ENCODE measurements at regions not wholly inside any gene's neighbourhood (a gene's known extent, or its start where the extent isn't known, plus 50 kb on each side); places are given as distances from the start of the nearest gene placed in this dataset.

DNA sequence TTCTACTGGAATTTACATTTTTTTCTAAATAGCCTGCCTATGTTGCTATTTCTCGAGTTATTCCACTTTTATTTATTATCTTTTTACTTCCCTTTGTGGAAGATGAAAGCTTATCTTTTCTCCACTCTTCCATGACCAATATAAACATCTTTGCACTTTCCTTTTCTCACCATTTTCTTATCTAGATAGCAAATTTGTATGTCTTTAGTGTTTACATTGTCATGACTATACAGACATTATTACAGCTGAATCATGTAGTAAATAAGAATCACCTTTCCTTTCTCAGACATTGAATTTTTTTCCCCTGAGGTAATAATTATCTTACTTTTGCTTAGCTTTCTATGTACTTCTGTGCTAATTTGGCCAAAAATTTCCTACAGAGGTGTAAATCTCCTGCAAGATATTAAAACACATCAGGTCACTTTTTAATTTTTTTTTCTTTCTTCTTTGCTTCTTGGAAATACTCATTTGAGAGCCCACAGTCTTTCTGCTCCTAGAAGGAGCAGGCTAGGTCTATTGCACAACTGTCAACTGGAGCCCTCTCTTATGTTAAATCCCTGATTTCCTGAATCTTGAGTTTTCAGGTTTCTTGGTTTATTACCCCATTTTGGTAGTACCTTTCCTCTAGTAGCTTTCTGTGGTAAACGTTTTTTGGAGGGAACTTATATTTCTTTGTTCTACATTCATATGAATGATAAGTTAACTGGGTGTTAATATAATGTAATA is 109.0 kb upstream of the ATP2B1 start:
- Histone ChIP-seq H2AFZ (ENCODE audit: low read depth, low read length, severe bottlenecking) (no peak overlapping the region), H3F3A (ENCODE audit: insufficient read depth) (no peaks in the 10 kb centered on the region), H3K27me3 (ENCODE audit: low read length) (no peaks in the 10 kb centered on the region), H3K4me2 (ENCODE audit: low read depth, low read length, poor library complexity, severe bottlenecking) (no peak overlapping the region), H3K9ac (ENCODE audit: low read length) (no peak overlapping the region), H4K20me1 (ENCODE audit: low read depth, low read length) (no peaks in the 10 kb centered on the region), H3K4me3 (ENCODE audit: insufficient read depth, low read length, poor library complexity, severe bottlenecking) (no peak overlapping the region), H3K79me2 (ENCODE audit: insufficient read depth, low read length) (no peaks in the 10 kb centered on the region), H3K9me3 (ENCODE audit: insufficient read depth, low read length) (no peaks in the 10 kb centered on the region), H3K9me2 (replicated peaks; ENCODE audit: insufficient read depth, low read length) (no peaks in the 10 kb centered on the region), H3K27ac (ENCODE audit: low read depth, low read length) (no peak overlapping the region), H3K36me3 (ENCODE audit: low read length) (no peaks in the 10 kb centered on the region)
- TF ChIP-seq EZH2phosphoT487 (conservative IDR thresholded peaks at IDR 0.05; ENCODE audit: low read length): no peak
- TF ChIP-seq, protein P1, sequence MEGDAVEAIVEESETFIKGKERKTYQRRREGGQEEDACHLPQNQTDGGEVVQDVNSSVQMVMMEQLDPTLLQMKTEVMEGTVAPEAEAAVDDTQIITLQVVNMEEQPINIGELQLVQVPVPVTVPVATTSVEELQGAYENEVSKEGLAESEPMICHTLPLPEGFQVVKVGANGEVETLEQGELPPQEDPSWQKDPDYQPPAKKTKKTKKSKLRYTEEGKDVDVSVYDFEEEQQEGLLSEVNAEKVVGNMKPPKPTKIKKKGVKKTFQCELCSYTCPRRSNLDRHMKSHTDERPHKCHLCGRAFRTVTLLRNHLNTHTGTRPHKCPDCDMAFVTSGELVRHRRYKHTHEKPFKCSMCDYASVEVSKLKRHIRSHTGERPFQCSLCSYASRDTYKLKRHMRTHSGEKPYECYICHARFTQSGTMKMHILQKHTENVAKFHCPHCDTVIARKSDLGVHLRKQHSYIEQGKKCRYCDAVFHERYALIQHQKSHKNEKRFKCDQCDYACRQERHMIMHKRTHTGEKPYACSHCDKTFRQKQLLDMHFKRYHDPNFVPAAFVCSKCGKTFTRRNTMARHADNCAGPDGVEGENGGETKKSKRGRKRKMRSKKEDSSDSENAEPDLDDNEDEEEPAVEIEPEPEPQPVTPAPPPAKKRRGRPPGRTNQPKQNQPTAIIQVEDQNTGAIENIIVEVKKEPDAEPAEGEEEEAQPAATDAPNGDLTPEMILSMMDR (IDR thresholded peaks at IDR 0.05; ENCODE audit: insufficient read depth, low read length, poor library complexity, severe bottlenecking): no peak

DNA sequence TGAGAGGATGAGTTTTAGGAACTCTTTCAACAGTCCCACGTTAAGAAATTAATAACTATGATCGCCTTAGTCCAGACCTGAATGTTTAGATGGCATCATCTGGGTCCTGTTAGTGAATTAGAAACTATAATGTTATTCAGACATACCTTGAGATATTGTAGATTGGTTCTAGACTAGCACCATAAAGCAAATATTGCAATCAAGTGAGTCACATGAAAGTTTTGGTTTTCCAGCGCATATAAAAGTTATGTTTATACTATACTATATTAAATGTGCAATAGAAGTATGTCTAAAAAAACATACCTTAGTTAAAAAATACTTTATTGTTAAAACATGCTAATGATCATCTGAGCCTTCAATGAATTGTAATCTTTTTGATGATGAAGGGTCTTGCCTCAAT is 106.6 kb upstream of the ATP2B1 start:
- no peak overlapping the region for H3K4me2 ChIP-seq (ENCODE audit: low read depth, low read length, poor library complexity, severe bottlenecking)
- no peaks in the 10 kb centered on the region for H3K79me2 ChIP-seq (ENCODE audit: insufficient read depth, low read length)
- no peaks in the 10 kb centered on the region for H3K36me3 ChIP-seq (ENCODE audit: low read length)
- no peaks in the 10 kb centered on the region for H3F3A ChIP-seq (ENCODE audit: insufficient read depth)
- no peaks in the 10 kb centered on the region for H3K27me3 ChIP-seq (ENCODE audit: low read length)
- H3K9me2 ChIP-seq (replicated peaks; ENCODE audit: insufficient read depth, low read length): no peaks in the 10 kb centered on the region
- H3K27ac ChIP-seq (ENCODE audit: low read depth, low read length): no peak overlapping the region
- H2AFZ ChIP-seq (ENCODE audit: low read depth, low read length, severe bottlenecking): no peak overlapping the region
- H3K9ac ChIP-seq (ENCODE audit: low read length): no peak overlapping the region
- TF ChIP-seq, protein P1 (IDR thresholded peaks at IDR 0.05; ENCODE audit: insufficient read depth, low read length, poor library complexity, severe bottlenecking): no peak
- no peak for TF ChIP-seq EZH2phosphoT487 (conservative IDR thresholded peaks at IDR 0.05; ENCODE audit: low read length)
- no peak overlapping the region for H3K4me3 ChIP-seq (ENCODE audit: insufficient read depth, low read length, poor library complexity, severe bottlenecking)
- H4K20me1 ChIP-seq (ENCODE audit: low read depth, low read length): no peaks in the 10 kb centered on the region
- H3K9me3 ChIP-seq (ENCODE audit: insufficient read depth, low read length): no peaks in the 10 kb centered on the region

GRCh38 chr12:89803412-89803811 is 94.8 kb upstream of the ATP2B1 start:
- H3K9me2 ChIP-seq (replicated peaks; ENCODE audit: insufficient read depth, low read length): no peaks in the 10 kb centered on the region
- TF ChIP-seq, protein P1 (IDR thresholded peaks at IDR 0.05; ENCODE audit: insufficient read depth, low read length, poor library complexity, severe bottlenecking): no peak
- no peak for TF ChIP-seq EZH2phosphoT487 (conservative IDR thresholded peaks at IDR 0.05; ENCODE audit: low read length)
- no peak overlapping the region for H3K27ac ChIP-seq (ENCODE audit: low read depth, low read length)
- H3K9ac ChIP-seq (ENCODE audit: low read length): no peak overlapping the region
- no peaks in the 10 kb centered on the region for H3K79me2 ChIP-seq (ENCODE audit: insufficient read depth, low read length)
- H3K4me2 ChIP-seq (ENCODE audit: low read depth, low read length, poor library complexity, severe bottlenecking): no peak overlapping the region
- no peak overlapping the region for H3K4me3 ChIP-seq (ENCODE audit: insufficient read depth, low read length, poor library complexity, severe bottlenecking)
- no peaks in the 10 kb centered on the region for H3F3A ChIP-seq (ENCODE audit: insufficient read depth)
- no peaks in the 10 kb centered on the region for H4K20me1 ChIP-seq (ENCODE audit: low read depth, low read length)
- H3K9me3 ChIP-seq (ENCODE audit: insufficient read depth, low read length): no peaks in the 10 kb centered on the region
- H3K27me3 ChIP-seq (ENCODE audit: low read length): no peaks in the 10 kb centered on the region
- no peak overlapping the region for H2AFZ ChIP-seq (ENCODE audit: low read depth, low read length, severe bottlenecking)
- H3K36me3 ChIP-seq (ENCODE audit: low read length): no peaks in the 10 kb centered on the region
